GM08714 (cell line): ENCODE measurements at regions not wholly inside any gene's neighbourhood (a gene's known extent, or its start where the extent isn't known, plus 50 kb on each side); places are given as distances from the start of the nearest gene placed in this dataset.

Source experiments
- H3K4me3 ChIP-seq: fragments of 200-500 bp; sonication (Bioruptor generic); 2 replicates; pipeline ENCODE4 v1.5.1; 2014; ENCODE audit warnings: mild to moderate bottlenecking, low read length, inconsistent platforms
- ZNF274 ChIP-seq: IDR thresholded peaks from 2 replicates; pipeline ENCODE4 v1.6.1; 2012; ENCODE audit warnings: mild to moderate bottlenecking, low read depth, low read length

DNA sequence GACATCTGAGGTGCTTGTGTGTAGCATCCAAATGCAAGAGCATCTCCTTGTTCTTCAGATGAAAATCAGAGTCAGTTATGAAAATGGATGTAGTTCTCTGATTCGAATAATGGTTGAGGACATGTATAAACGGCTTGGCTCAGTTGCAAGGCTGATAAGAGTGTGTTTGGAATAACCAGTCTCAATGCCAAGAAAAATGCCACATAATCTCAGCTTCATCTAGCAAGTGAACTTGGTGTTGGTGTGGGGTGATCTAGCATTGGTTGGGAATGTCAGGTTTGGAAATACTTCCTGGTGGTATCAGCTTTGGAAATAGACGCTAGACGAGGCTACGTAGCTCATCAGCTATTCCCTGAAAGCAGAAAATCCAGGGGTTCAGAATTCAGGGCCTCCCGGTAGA, 362.0 kb downstream of the FGF9 start:
- H3K4me3 ChIP-seq: no peak overlapping the region
- TF ChIP-seq ZNF274: no peak

DNA sequence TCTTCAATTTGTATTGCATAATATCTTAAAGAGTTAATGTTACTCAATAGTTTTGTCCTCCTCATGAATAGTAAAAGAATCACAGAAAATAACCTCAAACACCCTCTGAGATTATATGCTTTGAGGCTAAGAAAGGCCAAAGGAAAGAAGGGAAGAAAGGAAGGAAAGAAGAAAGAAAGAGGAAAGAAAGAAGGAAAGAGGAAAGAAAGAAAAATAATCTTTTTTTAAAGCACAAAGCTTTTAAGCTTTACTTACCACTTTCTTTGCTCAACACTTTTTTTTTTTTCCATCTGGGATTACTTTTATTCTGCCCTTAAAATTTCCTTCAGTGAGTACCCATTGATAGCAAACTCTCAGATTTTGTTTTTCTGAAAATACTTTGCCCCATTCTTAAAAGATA, 369.1 kb downstream of the FGF9 start:
- no peak overlapping the region for H3K4me3 ChIP-seq
- no peak for TF ChIP-seq ZNF274

DNA sequence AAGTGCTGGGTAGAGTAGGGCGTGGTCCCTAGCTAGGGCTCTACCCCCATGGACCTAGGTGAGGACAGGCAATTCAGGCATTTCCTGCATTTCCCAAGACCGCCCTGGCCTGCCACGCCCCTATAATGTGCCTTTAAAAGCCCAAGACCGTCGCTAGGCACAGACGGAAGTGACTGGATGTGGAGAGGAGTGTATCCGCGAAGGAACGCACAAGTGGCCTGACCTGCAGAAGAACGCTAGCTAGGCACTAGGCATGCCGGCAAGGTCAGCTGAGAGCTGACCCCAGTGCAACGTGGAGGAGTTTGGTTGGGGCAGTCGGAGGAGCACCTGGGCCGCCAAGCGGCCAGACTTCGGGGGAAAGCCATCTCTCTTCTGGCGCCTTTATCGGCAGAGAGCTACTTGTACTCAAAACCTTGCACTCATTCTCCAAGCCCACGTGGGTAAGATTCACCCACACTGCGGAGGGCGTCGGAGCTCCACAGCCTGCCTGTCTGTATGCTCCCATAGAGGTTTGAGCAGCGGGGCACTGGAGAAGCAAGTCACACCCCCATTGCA, 370.0 kb downstream of the FGF9 start:
- no peak for TF ChIP-seq ZNF274
- peak overlapping the region; percentile 58; the same call in 1 of the 2 replicates for H3K4me3 ChIP-seq

DNA sequence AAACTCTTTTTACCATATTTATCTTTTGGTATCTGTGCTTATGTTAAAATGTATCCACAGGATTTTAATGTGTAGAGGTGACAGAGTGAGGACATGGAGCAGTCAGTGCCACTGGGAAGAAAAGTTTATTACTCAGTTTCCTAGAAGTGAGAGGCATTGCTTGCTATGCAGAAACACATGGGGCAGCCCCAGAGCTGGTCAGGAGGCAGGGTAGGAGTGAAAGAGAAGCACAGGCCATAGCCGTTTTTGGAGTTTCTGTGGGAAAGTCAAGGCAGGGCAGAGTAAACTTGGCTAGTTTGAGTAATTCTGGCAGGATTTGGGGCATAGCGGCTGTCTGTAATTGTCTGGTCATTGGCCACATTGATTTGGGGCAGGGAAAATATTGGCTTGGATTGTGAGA, 370.9 kb downstream of the FGF9 start:
- no peak for TF ChIP-seq ZNF274
- H3K4me3 ChIP-seq: peak overlapping the region; percentile 58

DNA sequence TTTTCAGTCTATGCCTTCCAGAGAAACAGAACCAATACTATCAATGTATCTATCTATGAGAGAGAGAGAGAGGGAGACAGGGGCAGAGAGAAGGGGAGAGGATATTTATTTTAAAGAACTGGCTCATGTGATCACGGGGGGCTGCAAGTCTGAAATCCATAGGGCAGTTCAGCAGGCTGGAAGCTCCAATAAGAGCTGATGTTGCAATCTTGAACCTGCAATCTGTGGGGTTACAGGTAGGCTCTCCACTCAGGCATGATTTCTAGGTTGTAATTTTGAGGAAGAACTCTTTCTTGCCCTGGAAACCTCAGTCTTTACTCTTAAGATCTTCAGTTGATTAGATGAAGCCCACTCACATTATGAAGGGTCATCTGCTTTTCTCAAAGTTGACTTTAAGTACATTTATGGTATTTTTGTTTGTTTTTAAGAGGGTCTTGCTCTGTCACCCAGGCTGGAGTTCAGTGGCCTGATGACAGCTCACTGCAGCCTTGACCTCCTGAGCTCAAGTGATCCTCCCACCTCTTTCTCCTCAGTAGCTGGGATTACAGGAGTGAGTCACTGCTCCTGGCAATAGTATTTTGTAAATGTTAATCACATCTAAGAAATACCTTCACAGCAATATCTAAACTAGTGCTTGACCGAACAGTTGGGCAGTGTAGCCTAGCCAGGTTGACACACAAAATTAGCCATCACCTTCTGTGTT, 376.4 kb downstream of the FGF9 start:
- no peak for TF ChIP-seq ZNF274

DNA sequence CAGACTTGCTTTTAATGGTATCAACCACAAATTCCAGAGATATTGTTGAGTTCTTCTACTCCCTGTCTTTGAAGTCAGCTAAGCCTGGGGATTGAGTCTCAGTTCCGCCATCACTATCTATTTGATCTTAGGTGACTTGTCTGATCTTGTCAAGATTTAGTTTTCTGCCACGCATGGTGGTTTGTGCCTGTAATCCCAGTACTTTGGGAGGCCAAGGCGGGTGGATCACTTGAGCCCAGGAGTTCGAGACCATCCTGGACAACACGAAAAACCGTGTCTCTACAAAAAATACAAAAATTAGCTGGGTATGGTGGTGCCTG, 376.9 kb downstream of the FGF9 start:
- H3K4me3 ChIP-seq: no peak overlapping the region
- TF ChIP-seq ZNF274: no peak

More for the DNA sequence above, 376.4 kb downstream of the FGF9 start:
- no peak overlapping the region for H3K4me3 ChIP-seq

DNA sequence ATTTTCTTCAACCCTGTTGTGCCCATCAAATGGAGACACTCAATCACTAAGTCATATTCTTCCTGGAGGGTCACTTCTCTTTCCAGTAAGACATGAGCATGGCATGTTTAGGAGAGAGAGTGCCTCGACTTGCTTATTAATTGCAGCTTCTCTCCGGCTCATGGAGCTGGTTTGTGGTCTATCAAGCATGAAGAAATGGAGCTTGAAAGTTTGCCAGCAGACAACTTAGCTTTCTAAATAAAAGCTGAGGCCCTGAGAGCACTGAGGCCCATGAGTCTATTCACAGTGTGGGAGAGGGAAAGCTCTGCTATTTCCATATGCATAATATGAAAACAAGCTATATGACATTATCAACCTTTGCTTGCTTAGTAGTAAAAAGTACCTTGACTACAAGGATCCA, 378.5 kb downstream of the FGF9 start:
- no peak for TF ChIP-seq ZNF274
- H3K4me3 ChIP-seq: no peak overlapping the region

DNA sequence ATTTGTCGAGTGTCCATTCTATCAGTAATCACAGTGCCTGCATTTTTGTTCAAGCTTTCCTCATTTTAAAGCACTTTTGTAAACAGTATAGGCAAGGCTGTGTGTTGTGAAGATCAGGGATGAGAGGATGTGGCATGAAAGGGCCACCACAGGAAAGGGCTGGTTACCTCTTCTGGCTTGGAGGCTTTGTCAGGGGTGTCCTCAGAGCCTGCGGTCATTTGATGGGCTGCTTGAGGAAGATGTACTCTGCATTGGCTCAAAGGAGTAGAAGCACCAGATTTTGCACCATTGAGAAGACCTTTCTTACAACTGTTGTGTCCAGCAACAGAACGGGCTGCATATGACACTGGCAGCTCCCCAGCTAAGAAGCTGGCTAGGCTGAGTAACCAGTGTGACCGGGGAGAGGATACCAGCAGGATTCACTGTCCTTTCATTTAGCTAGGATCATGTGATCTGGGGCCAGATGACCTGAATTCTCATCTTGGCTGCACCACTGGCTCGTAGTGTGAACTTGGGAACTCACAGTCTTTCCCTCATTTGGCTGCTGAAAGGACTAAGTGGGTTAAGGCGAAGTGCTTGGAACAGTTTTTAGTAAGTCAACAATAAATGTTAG, 380.2 kb downstream of the FGF9 start:
- TF ChIP-seq ZNF274: no peak

DNA sequence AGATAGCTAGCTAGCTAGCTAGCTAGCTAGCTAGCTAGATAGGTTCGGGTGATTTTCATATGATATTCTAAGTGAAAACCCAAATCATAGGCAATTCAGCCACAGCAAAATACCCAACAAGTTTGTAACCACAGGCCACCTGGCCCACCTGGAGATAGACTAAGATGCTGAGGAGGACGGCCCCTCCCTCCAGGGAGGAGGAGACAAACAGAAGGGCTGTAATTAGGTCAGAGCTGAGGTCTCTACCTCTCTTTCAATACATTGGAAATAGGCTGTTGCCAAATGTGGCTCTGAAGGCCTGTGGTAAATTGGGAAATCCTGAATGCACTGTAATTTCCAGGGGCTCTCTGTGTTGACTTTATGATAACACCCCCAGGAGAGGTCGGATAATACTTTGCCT, 382.2 kb downstream of the FGF9 start:
- no peak for TF ChIP-seq ZNF274
- no peak overlapping the region for H3K4me3 ChIP-seq

More for the DNA sequence above, 380.2 kb downstream of the FGF9 start:
- no peak overlapping the region for H3K4me3 ChIP-seq

DNA sequence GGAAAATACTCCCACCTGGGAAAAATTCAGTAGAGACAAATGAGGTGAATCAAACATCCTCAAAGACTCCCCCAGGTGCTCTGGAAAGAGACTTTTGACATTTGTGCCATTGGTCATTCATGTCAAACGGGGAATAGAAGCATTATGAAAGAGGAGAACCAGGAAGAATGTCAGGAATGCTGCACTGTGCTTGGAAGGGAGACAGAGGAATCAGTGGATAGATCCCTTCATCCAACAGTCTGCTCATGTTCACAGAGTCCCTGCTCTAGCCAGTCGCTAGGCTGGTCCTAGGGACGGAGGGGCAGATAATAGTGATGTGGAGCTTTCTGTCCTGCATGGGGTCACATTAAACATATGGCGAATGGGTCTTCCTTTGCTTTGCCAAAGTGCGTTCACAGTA, 384.4 kb downstream of the FGF9 start:
- no peak for TF ChIP-seq ZNF274
- no peak overlapping the region for H3K4me3 ChIP-seq

DNA sequence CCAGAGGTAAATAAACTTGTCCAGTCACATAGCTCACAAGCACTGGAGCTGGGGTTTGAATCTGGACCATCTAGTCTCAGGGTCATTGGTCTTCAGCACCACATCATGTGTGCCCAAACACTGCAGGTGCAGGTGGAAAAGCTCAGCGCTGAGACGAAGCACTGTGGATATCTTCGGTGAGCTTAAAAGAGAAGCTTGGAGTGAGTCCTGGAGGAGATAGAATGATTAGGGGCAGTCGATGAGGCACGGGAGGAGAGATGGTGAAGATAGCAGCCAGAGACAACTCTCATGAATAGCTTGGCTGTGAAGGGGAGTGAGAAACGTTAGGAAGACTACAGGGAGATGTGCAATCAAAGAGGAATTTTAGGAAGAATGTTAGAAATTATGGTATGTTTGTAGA, 389.3 kb downstream of the FGF9 start:
- H3K4me3 ChIP-seq: no peak overlapping the region
- TF ChIP-seq ZNF274: no peak

DNA sequence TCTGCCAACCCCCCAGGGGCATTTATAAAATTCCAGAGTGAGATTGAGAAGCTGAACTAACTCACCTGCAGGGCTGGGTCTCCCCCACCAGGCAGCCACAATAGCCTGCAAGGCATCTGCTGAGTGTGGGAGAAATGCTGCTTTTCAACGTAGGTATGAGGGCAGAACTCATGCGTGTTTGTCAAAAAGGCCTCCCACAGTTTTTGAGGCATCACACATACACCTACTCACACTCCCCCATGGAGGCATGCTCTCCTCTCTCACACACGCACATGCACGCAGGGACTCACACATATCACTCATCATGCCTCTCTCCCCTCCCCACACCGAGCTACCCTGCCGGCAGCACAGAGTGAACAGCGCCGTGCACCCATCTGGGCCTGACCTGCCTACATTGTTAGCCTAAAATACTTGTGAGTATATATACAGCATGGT, 390.5 kb downstream of the FGF9 start:
- H3K4me3 ChIP-seq: peak overlapping the region; percentile 11; the same call in 1 of the 2 replicates
- TF ChIP-seq ZNF274: no peak

DNA sequence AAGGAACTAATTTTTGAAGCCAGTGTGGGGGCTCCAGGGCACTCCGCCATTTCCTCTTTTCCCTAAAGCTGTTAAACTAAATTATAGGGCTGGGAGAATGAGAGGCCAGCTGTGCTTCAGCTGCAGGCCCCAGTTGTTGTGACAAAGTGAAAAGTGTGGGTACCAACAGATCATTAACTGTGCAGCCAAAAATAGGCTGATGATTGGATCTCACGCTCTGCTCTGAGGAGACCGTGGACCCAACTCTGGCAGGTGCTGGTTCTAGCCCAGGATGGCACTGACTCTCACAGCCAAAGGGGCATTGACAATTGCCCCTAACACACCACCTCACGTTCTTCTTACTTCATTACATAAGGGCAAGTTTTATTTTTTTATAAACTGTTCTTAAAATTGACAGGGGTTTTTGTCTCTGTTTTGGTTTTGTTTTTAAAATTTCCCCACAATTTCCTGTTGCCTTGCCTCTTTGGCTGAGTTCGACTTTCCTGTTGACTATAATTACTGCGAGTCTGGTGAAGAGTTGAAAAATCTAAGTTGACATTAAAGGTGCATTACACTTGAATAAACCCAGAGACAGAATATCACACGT, 391.0 kb downstream of the FGF9 start:
- no peak for TF ChIP-seq ZNF274
- peak overlapping the region; percentile 11; the same call in 1 of the 2 replicates for H3K4me3 ChIP-seq

DNA sequence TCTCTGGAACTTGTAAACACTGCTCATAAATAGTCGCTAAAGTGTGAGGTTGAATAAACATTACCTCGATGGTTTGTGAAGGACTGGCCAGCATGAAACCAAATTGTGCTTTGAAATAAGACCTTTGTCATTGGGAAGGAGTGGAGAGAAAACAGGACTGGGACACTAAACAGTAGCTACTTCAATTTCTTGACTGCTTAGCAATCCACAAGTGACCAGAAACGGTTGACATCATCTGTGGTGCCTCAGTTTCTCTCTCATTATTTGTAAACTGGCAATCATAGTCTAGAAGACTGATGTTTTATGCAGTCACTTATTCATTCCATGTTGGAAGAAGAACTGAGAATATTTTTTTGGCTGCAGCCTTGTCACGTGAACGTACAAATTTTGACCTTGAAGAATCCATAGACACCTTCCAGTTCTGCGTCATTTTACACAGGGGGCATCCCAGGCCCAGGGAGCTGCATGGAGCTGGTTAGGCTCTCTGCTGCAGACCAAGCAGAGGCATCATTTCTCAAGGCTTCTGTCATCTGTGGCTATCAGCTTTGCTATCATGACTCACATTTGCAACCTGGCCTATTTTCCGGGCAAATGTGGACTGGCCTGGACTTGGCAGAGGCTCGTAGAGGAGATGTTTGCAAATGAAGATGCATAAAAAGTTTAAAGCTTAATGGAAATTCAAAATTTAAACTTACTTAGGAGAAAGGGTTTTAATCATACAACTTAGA, 391.8 kb downstream of the FGF9 start:
- no peak for TF ChIP-seq ZNF274
- peak overlapping the region; percentile 28; the same call in 1 of the 2 replicates for H3K4me3 ChIP-seq
